ENCODE measurements at regions not wholly inside any gene's neighbourhood (a gene's known extent, or its start where the extent isn't known, plus 50 kb on each side); places are given as distances from the start of the nearest gene placed in this dataset.

DNA sequence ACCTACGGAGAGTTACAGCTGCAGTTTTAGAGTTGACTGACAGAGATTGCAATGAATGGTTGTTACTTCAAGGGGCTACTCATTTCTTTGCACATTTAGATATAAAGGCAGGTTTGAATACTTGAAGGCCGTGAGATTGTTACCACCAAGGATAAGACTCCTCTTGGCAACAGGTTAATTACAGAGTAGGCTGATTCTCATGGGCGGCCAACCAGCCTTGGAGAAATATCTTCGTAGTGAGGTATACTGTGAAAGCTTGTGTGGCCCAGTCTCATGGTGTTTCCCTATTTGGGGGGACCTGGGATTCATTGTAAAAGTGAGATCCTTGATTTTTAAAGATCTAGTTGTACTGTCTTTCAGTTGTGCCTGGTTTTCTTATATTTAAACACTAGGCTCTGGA, 103.2 kb upstream of the OLFM3 start:
- Histone ChIP-seq H3K36me3 (ENCODE audit: insufficient read depth, low read depth, low read length) (no peaks in the 10 kb centered on the region), H3K4me3 (ENCODE audit: low read length) (no peak overlapping the region), H3K4me1 (ENCODE audit: insufficient read depth, low read length) (peaks cover 10% of the 10 kb centered on the region; the same call in 1 of the 2 replicates), H3K27ac (ENCODE audit: low read length) (no peak overlapping the region), H3K9ac (ENCODE audit: low read depth, low read length) (no peak overlapping the region), H3K27me3 (ENCODE audit: insufficient read depth, low read length) (no peaks in the 10 kb centered on the region; the same call in 1 of the 2 replicates), H3K9me3 (ENCODE audit: insufficient read depth, low read depth, low read length) (no peaks in the 10 kb centered on the region)

DNA sequence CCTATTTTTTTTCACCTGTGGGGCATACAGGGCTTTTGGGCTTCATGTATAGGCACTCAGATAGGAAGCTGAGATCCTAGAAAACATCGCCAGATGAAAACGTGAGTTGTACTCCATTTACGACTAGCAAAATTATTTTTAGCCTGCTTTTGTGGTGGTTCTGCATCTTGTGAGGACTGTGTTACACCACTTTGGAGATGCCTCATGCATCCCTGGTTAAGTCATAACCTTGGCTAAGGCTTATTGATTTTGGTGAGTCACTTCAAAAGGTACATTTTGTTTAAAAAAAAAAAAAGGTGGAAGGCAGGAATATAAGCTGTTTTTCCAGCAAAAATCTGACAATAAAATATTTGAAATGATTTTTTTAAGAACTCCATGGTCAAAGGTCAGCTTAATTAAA, 101.8 kb upstream of the OLFM3 start:
- Histone ChIP-seq H3K27me3 (ENCODE audit: insufficient read depth, low read length) (no peaks in the 10 kb centered on the region), H3K9me3 (ENCODE audit: insufficient read depth, low read depth, low read length) (no peaks in the 10 kb centered on the region), H3K27ac (ENCODE audit: low read length) (no peak overlapping the region), H3K36me3 (ENCODE audit: insufficient read depth, low read depth, low read length) (no peaks in the 10 kb centered on the region), H3K4me1 (ENCODE audit: insufficient read depth, low read length) (peaks cover 10% of the 10 kb centered on the region; the same call in 1 of the 2 replicates), H3K4me3 (ENCODE audit: low read length) (no peak overlapping the region), H3K9ac (ENCODE audit: low read depth, low read length) (no peak overlapping the region)

DNA sequence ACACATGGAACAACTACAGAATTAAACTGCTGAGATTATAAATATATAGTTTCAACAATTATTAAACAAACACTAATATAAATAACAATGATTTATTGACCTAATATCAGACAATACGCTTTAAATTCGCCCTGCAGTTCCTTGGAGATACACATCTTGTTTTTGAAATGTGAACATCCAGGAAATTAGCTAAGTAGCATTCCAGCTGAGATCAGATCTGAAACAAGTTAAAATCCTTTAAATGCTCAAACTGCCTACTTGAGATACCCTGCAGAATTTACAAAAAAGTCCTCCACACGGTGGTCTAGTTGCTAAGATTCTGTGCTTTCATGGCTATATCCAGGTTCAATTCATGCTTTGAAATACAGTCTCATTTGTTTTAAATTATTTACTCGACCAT, 101.4 kb upstream of the OLFM3 start:
- no peak overlapping the region for H3K4me3 ChIP-seq (ENCODE audit: low read length)
- no peaks in the 10 kb centered on the region for H3K27me3 ChIP-seq (ENCODE audit: insufficient read depth, low read length)
- no peak overlapping the region for H3K27ac ChIP-seq (ENCODE audit: low read length)
- no peak overlapping the region for H3K9ac ChIP-seq (ENCODE audit: low read depth, low read length)
- H3K36me3 ChIP-seq (ENCODE audit: insufficient read depth, low read depth, low read length): no peaks in the 10 kb centered on the region
- no peaks in the 10 kb centered on the region for H3K9me3 ChIP-seq (ENCODE audit: insufficient read depth, low read depth, low read length)
- H3K4me1 ChIP-seq (ENCODE audit: insufficient read depth, low read length): peaks cover 10% of the 10 kb centered on the region; the same call in 1 of the 2 replicates

DNA sequence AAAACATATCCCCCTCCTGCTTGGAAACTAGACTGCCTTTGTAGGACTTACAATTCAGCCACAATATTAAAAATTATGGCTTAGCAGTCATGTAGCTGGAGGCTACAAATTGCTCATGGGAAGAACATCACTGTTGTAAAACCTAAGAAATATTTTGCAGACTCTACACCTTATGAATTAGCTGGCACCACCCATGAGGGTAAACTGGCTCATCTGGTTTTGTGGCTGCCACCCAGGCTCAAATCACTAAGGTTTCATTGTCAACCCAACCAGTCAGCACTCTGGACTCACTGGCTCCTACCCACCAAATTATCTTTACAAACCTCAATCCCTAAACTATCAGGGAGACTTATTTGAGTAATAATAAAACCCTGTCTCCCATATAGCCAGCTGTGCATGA, 100.7 kb upstream of the OLFM3 start:
- no peaks in the 10 kb centered on the region for H3K9me3 ChIP-seq (ENCODE audit: insufficient read depth, low read depth, low read length)
- H3K36me3 ChIP-seq (ENCODE audit: insufficient read depth, low read depth, low read length): no peaks in the 10 kb centered on the region
- H3K27me3 ChIP-seq (ENCODE audit: insufficient read depth, low read length): no peaks in the 10 kb centered on the region
- peaks cover 8% of the 10 kb centered on the region; the same call in 1 of the 2 replicates for H3K4me1 ChIP-seq (ENCODE audit: insufficient read depth, low read length)
- no peak overlapping the region for H3K4me3 ChIP-seq (ENCODE audit: low read length)
- no peak overlapping the region for H3K9ac ChIP-seq (ENCODE audit: low read depth, low read length)
- H3K27ac ChIP-seq (ENCODE audit: low read length): no peak overlapping the region

DNA sequence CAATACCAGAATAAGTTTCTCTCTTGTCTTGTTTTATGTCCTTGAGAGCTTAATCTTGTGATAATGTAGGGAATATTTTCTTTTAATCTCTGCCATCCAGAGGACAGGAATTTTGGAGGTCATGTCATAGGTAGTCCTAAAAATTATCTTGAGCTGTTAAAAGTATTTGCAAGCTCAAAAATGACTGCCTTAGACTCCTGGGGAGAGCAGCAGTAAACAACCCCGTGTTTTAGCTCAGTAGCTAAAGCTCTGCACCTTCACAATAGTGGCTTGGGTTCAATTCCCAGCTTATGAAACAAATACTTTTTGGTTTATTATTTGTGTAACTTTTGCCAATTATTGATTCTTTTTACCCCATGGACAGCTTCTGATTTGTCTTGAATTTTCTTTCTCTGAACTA, 99.4 kb upstream of the OLFM3 start:
- H3K9me3 ChIP-seq (ENCODE audit: insufficient read depth, low read depth, low read length): no peaks in the 10 kb centered on the region
- no peaks in the 10 kb centered on the region for H3K27me3 ChIP-seq (ENCODE audit: insufficient read depth, low read length)
- no peak overlapping the region for H3K27ac ChIP-seq (ENCODE audit: low read length)
- H3K4me3 ChIP-seq (ENCODE audit: low read length): no peak overlapping the region
- peaks cover 2% of the 10 kb centered on the region; the same call in 1 of the 2 replicates for H3K4me1 ChIP-seq (ENCODE audit: insufficient read depth, low read length)
- H3K36me3 ChIP-seq (ENCODE audit: insufficient read depth, low read depth, low read length): no peaks in the 10 kb centered on the region
- no peak overlapping the region for H3K9ac ChIP-seq (ENCODE audit: low read depth, low read length)

DNA sequence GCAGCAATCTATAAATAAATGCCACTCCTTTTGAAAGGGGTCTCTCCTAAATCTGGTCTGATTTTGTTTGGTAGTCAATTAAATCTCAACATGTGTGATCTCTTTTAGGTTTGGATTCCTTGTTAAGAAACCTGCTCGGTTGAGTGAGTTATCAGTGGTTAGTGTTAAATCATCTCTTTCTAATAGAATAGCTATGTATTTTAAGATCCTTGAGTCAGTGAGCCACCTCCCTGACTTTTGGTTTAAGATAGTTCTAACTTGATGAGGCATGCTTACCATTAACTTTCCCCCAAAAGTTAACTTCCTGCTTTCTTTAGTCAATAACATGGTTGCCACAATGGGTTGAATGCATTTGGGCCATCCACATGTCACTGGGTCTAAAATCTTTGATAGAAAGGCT, 93.1 kb upstream of the OLFM3 start:
- Histone ChIP-seq H3K9ac (ENCODE audit: low read depth, low read length) (no peak overlapping the region), H3K4me1 (ENCODE audit: insufficient read depth, low read length) (no peaks in the 10 kb centered on the region), H3K4me3 (ENCODE audit: low read length) (no peak overlapping the region), H3K36me3 (ENCODE audit: insufficient read depth, low read depth, low read length) (no peaks in the 10 kb centered on the region), H3K9me3 (ENCODE audit: insufficient read depth, low read depth, low read length) (peaks cover 3% of the 10 kb centered on the region; the same call in 1 of the 2 replicates), H3K27me3 (ENCODE audit: insufficient read depth, low read length) (no peaks in the 10 kb centered on the region), H3K27ac (ENCODE audit: low read length) (no peak overlapping the region)

DNA sequence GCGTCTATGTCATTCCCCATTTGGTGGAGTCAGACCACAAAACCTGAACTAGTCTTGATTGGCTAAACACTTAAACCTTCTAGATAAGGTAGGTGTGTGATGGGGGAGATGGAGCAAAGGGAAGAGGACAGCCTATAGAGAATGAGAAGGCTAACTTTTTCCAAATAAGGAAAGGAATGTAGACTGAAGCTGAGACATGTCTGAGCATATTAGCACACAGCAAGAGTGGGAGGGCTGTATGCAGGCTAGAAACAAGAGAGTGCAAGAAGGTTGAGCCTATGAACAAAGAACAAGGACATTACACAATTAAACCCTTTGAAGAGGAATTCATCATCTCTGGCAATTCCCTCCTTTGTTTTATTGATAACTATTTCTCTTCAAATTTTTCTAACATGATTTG, 89.2 kb upstream of the OLFM3 start:
- no peak overlapping the region for H3K9ac ChIP-seq (ENCODE audit: low read depth, low read length)
- H3K36me3 ChIP-seq (ENCODE audit: insufficient read depth, low read depth, low read length): no peaks in the 10 kb centered on the region
- no peak overlapping the region for H3K4me3 ChIP-seq (ENCODE audit: low read length)
- peaks cover 3% of the 10 kb centered on the region; the same call in 1 of the 2 replicates for H3K9me3 ChIP-seq (ENCODE audit: insufficient read depth, low read depth, low read length)
- H3K27me3 ChIP-seq (ENCODE audit: insufficient read depth, low read length): no peaks in the 10 kb centered on the region
- H3K27ac ChIP-seq (ENCODE audit: low read length): no peak overlapping the region
- no peaks in the 10 kb centered on the region for H3K4me1 ChIP-seq (ENCODE audit: insufficient read depth, low read length)

DNA sequence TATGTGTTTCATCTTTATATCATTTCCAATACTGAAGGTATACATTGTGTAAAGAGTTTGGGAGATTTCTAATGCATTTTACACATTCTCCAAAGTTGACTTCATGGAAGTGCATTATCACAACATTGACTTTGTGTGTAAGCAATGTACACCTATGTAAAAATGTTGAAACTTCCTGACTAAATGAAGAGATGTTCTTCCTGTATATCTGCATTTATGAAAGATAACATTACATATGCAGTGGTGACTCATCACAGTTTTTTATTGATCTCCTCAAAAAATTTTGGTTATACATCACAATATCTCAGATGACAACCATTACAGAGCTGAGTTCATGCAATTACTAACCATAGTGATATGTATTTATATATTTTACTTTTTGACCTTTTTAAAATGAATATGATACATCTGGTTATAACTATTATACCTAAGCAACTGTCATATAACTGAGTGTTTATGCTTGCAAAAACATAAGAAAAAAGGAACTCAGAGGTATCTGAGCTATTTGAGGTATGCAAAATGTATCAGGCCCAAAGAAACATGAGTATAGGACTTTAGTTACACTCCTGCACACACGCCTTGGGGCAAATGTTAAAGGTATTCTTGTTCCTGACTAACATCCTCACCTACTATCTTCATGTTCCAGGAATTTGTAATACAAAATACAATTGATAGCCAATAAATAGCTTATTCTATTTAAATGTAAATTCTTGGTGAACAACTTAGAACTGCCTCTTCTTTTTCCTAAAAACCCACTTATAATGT, 88.2 kb upstream of the OLFM3 start:
- no peak overlapping the region for H3K9ac ChIP-seq (ENCODE audit: low read depth, low read length)
- no peaks in the 10 kb centered on the region for H3K4me1 ChIP-seq (ENCODE audit: insufficient read depth, low read length)
- peaks cover 3% of the 10 kb centered on the region; the same call in 1 of the 2 replicates for H3K9me3 ChIP-seq (ENCODE audit: insufficient read depth, low read depth, low read length)
- H3K36me3 ChIP-seq (ENCODE audit: insufficient read depth, low read depth, low read length): no peaks in the 10 kb centered on the region
- no peak overlapping the region for H3K4me3 ChIP-seq (ENCODE audit: low read length)
- no peaks in the 10 kb centered on the region for H3K27me3 ChIP-seq (ENCODE audit: insufficient read depth, low read length)
- no peak overlapping the region for H3K27ac ChIP-seq (ENCODE audit: low read length)

DNA sequence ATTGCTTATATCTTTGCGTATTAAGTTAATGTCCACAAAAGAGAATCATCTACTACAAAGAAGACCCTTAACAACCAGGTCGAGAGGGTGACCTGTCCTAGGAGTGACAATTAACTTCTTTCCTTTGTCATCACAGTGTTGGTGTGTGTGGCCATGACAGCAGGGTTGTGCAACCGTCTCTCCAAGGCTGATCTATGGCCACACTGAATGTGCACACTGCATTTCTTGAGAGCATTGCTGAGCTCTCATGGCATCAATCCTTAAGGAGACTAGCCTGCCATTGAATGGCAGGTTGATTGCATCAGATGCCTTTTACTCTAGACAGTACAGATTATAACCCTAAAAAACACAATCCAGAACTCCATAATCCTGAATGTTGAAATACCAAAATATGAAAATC, 86.5 kb upstream of the OLFM3 start:
- Histone ChIP-seq H3K27me3 (ENCODE audit: insufficient read depth, low read length) (no peaks in the 10 kb centered on the region), H3K27ac (ENCODE audit: low read length) (no peak overlapping the region), H3K4me3 (ENCODE audit: low read length) (no peak overlapping the region)

DNA sequence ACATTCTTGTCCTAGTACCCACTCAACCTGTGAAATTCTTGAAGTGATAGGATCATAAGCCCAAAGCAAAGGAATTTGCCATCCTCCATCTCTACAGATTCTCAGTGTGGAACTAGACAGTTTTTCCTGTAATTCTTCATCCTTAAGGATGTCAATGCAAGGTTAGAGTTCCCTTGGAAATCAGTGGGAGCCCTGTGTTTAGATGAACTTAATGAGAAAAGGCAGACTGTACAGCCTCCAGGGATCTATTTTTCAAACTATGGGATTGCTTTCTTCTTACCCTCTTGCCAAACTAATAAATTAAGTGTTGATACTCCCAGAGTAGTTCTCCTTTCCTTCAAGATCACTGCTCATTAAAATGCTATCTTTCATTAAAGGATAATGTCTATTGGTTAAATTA, 78.1 kb upstream of the OLFM3 start:
- no peak overlapping the region for H3K4me3 ChIP-seq (ENCODE audit: low read length)

More for the DNA sequence above, 86.5 kb upstream of the OLFM3 start:
- H3K4me1 ChIP-seq (ENCODE audit: insufficient read depth, low read length): no peaks in the 10 kb centered on the region
- H3K36me3 ChIP-seq (ENCODE audit: insufficient read depth, low read depth, low read length): no peaks in the 10 kb centered on the region
- no peak overlapping the region for H3K9ac ChIP-seq (ENCODE audit: low read depth, low read length)
- peaks cover 3% of the 10 kb centered on the region; the same call in 1 of the 2 replicates for H3K9me3 ChIP-seq (ENCODE audit: insufficient read depth, low read depth, low read length)

DNA sequence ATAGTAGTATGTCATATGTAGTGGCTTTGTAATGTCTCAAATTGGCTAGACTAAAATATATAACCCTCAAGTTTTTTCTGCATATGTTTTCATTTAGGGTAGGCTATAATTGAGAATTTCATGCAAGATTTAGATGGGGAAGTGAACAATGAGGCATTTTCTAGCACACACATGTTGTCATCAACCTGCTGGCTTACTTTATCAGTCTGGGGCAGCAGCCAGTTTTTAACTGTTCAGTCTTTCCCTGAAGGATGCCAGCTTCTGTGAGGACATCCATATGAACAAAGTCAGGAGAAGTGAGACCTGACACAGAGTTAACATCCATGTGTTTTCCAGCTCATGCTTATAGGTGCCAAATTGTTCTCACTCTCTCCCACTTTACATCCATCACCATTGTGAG, 74.7 kb upstream of the OLFM3 start:
- no peak overlapping the region for H3K9ac ChIP-seq (ENCODE audit: low read depth, low read length)
- no peaks in the 10 kb centered on the region for H3K9me3 ChIP-seq (ENCODE audit: insufficient read depth, low read depth, low read length)
- H3K4me3 ChIP-seq (ENCODE audit: low read length): no peak overlapping the region
- H3K27ac ChIP-seq (ENCODE audit: low read length): no peak overlapping the region
- no peaks in the 10 kb centered on the region for H3K27me3 ChIP-seq (ENCODE audit: insufficient read depth, low read length)
- no peaks in the 10 kb centered on the region for H3K36me3 ChIP-seq (ENCODE audit: insufficient read depth, low read depth, low read length)
- no peaks in the 10 kb centered on the region for H3K4me1 ChIP-seq (ENCODE audit: insufficient read depth, low read length)

More for the DNA sequence above, 78.1 kb upstream of the OLFM3 start:
- H3K9ac ChIP-seq (ENCODE audit: low read depth, low read length): no peak overlapping the region
- no peak overlapping the region for H3K27ac ChIP-seq (ENCODE audit: low read length)
- no peaks in the 10 kb centered on the region for H3K36me3 ChIP-seq (ENCODE audit: insufficient read depth, low read depth, low read length)
- no peaks in the 10 kb centered on the region for H3K4me1 ChIP-seq (ENCODE audit: insufficient read depth, low read length)
- H3K27me3 ChIP-seq (ENCODE audit: insufficient read depth, low read length): no peaks in the 10 kb centered on the region
- no peaks in the 10 kb centered on the region for H3K9me3 ChIP-seq (ENCODE audit: insufficient read depth, low read depth, low read length)

DNA sequence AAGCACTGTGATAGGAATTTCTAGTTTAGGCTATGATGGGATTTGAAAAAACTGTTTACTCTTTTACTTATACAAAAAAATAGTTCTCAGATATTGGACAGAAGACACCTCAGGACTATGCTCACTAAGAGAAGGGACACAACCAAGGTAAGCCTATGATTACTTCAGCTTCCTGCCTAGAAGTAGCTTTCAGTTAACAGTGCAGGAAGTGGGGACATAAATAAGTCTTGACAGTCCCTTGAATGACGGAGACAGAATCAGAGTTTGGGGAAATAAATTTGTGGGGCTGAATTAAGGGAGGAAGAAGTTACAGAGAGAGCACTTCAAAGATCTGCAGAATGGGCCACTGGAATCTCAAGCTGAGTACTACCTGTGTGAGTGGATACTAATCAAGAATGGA, 53.8 kb upstream of the OLFM3 start:
- Histone ChIP-seq H3K36me3 (ENCODE audit: insufficient read depth, low read depth, low read length) (no peaks in the 10 kb centered on the region), H3K27ac (ENCODE audit: low read length) (no peak overlapping the region), H3K27me3 (ENCODE audit: insufficient read depth, low read length) (no peaks in the 10 kb centered on the region), H3K4me3 (ENCODE audit: low read length) (no peak overlapping the region), H3K9me3 (ENCODE audit: insufficient read depth, low read depth, low read length) (no peaks in the 10 kb centered on the region), H3K9ac (ENCODE audit: low read depth, low read length) (no peak overlapping the region), H3K4me1 (ENCODE audit: insufficient read depth, low read length) (no peaks in the 10 kb centered on the region)
